ENCODE measurements at regions not wholly inside any gene's neighbourhood (a gene's known extent, or its start where the extent isn't known, plus 50 kb on each side); places are given as distances from the start of the nearest gene placed in this dataset.
A peak's percentile ranks its signal among the peaks of the same experiment; 100 is the strongest.

GRCh38 chr13:109875746-109876145 lies 89.4 kb upstream of the IRS2 start:
- H3K27me3 ChIP-seq: no peaks in the 10 kb centered on the region
- H3K4me1 ChIP-seq: peaks cover 31 to 38% of the 10 kb centered on the region in 2 donors
- 41 to 55% methylated on average over 4 of the region's 4 CpGs for WGBS, 2 donors
- no peaks in the 10 kb centered on the region for H3K9me3 ChIP-seq
- H3K36me3 ChIP-seq: no peaks in the 10 kb centered on the region
- TF ChIP-seq POLR2A (IDR thresholded peaks at IDR 0.05): no peak
- TF ChIP-seq, protein P1, sequence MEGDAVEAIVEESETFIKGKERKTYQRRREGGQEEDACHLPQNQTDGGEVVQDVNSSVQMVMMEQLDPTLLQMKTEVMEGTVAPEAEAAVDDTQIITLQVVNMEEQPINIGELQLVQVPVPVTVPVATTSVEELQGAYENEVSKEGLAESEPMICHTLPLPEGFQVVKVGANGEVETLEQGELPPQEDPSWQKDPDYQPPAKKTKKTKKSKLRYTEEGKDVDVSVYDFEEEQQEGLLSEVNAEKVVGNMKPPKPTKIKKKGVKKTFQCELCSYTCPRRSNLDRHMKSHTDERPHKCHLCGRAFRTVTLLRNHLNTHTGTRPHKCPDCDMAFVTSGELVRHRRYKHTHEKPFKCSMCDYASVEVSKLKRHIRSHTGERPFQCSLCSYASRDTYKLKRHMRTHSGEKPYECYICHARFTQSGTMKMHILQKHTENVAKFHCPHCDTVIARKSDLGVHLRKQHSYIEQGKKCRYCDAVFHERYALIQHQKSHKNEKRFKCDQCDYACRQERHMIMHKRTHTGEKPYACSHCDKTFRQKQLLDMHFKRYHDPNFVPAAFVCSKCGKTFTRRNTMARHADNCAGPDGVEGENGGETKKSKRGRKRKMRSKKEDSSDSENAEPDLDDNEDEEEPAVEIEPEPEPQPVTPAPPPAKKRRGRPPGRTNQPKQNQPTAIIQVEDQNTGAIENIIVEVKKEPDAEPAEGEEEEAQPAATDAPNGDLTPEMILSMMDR (IDR thresholded peaks at IDR 0.05): no peak
- intact Hi-C loops (cut with DNase I): no loop called here
- peak; percentile 72 to 76 for DNase-seq
- H3K27ac ChIP-seq: peak overlapping the region; percentile 45 to 83 (median 81)
- no peak overlapping the region for H3K4me3 ChIP-seq (replicated peaks in 1 of 3)

GRCh38 chr13:109874484-109875454 lies 88.4 kb upstream of the IRS2 start:
- H3K4me1 ChIP-seq: peaks cover 31 to 45% of the 10 kb centered on the region in 2 donors
- H3K4me3 ChIP-seq (replicated peaks in 1 of 3): no peak overlapping the region
- no peaks in the 10 kb centered on the region for H3K27me3 ChIP-seq
- intact Hi-C loops (cut with DNase I): no loop called here
- peak overlapping the region; percentile 45 to 83 (median 81) for H3K27ac ChIP-seq
- peak in 1 of 2 donors; percentile 21 for DNase-seq
- TF ChIP-seq POLR2A (IDR thresholded peaks at IDR 0.05): no peak
- TF ChIP-seq, protein P1 (IDR thresholded peaks at IDR 0.05): no peak
- H3K9me3 ChIP-seq: no peaks in the 10 kb centered on the region
- WGBS, 2 donors: 47 to 51% methylated on average over 6 of the region's 6 CpGs
- no peaks in the 10 kb centered on the region for H3K36me3 ChIP-seq

DNA sequence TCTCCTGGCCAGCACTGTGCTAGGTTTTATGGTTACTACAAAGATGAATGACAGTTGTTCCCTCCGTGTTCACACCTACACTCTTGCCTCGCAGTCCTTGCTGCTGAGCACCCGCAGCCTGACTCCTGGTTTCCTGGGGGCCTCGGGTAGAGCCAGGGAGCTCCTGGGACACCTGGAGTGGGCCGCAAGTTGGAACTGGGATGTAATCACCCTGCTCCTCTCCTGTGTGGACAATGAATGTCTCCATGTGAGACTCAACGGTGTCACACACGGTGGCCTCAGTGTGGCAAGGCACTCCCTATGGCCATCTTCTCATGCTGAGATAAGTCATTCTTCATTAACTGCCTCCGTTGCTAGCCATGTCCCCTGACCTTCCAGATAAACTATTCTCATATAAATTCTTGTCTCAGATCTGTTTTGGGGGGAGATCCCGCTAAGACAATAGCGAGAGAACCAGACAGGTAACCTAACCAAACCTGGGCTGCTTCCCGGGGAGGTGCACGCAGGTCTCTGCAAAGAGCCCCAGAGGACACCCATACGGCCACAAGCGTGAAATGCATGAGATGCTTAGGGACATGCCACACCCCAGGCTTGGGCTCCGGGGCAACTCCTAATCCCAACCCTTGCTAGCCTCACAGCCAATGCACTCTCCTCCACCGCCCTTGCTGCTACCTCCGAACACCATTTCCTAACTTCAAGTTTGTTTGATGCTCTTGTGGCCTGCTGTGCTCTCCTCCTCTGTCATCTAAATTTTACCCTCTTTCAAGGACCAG lies 87.2 kb upstream of the IRS2 start:
- WGBS, 2 donors: 93 to 95% methylated on average over 17 of the region's 17 CpGs
- Histone ChIP-seq H3K4me1 (peaks cover 31 to 53% of the 10 kb centered on the region in 2 donors), H3K36me3 (no peaks in the 10 kb centered on the region), H3K27me3 (no peaks in the 10 kb centered on the region), H3K4me3 (replicated peaks in 1 of 3) (no peak overlapping the region), H3K27ac (peak overlapping the region; percentile 79 to 83 (median 81)), H3K9me3 (no peaks in the 10 kb centered on the region)
- TF ChIP-seq, protein P1 (IDR thresholded peaks at IDR 0.05): no peak
- no peak for TF ChIP-seq POLR2A (IDR thresholded peaks at IDR 0.05)
- intact Hi-C loops (cut with DNase I): no loop called here
- peak in 1 of 2 donors; percentile 44 for DNase-seq

DNA sequence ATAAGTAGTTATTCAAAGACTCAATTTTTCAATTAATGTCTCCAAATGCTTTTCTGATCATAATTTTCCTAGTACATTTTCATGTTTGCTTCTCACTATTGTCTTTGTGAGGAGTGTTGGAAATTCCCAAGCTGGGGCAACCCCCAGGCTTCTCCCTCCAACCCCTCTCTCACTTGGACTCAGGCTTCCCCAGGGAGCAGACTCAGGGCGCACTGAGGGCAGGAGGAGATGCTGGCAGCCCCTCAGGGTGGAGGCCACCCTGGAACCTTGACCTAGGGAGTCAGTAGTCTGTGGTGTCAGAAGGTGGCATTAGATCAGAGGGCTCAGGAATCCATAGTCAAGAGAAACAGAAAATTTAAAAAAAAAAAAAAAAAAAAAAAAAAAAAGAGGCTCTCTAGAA lies 86.5 kb upstream of the IRS2 start:
- no peaks in the 10 kb centered on the region for H3K27me3 ChIP-seq
- intact Hi-C loops (cut with DNase I): no loop called here
- H3K4me3 ChIP-seq (replicated peaks in 1 of 3): no peak overlapping the region
- 87 to 100% methylated on average over 1 of the region's 1 CpG for WGBS, 2 donors
- DNase-seq: no peak
- TF ChIP-seq, protein P1 (IDR thresholded peaks at IDR 0.05): no peak
- TF ChIP-seq POLR2A (IDR thresholded peaks at IDR 0.05): no peak
- peak overlapping the region; percentile 76 to 83 (median 79) for H3K27ac ChIP-seq
- H3K9me3 ChIP-seq: no peaks in the 10 kb centered on the region
- H3K4me1 ChIP-seq: peaks cover 31 to 53% of the 10 kb centered on the region in 2 donors
- no peaks in the 10 kb centered on the region for H3K36me3 ChIP-seq

All from thyroid gland (tissue), 4 donors.